ENCODE measurements at regions not wholly inside any gene's neighbourhood (a gene's known extent, or its start where the extent isn't known, plus 50 kb on each side); places are given as distances from the start of the nearest gene placed in this dataset.

GRCh38 chr5:155254399-155254798 is 240.8 kb downstream of the KIF4B start:
- no peaks in the 10 kb centered on the region for H4K20me1 ChIP-seq (replicated peaks; ENCODE audit: control insufficient read depth, insufficient read depth, low read length)
- ChIA-PET CTCF (ENCODE audit: low intra/inter-chr PET ratio) (no interaction called here), POLR2A (no interaction called here)
- H3K4me2 ChIP-seq (ENCODE audit: insufficient read depth, low read length), result no peak overlapping the region
- BruUV-seq (replicated peaks), result no TSS peak
- H3K9ac ChIP-seq (ENCODE audit: insufficient read depth in 1 of 2, low read depth in 2 of 2, low read length in 2 of 2), result no peak overlapping the region
- in situ Hi-C loops (cut with MboI) (no loop called here), intact Hi-C loops (cut with micrococcal nuclease) (no loop called here)
- DNase-seq (ENCODE audit: extremely low read depth in 1 of 4, low spot score in 3 of 4) (no peak), ATAC-seq (no peak), FAIRE-seq (no peak)
- no peaks in the 10 kb centered on the region for H3K79me2 ChIP-seq (ENCODE audit: control insufficient read depth, insufficient read depth, low read length)
- 0% methylated on average over 2 of the region's 2 CpGs for WGBS (ENCODE audit: insufficient coverage, low coverage, missing lambda C conversion rate)
- no peaks in the 10 kb centered on the region for H3K9me3 ChIP-seq (replicated peaks; ENCODE audit: control insufficient read depth, insufficient read depth, low read depth, low read length)
- no peak overlapping the region for H2AFZ ChIP-seq (ENCODE audit: low read depth, low read length)
- no peaks in the 10 kb centered on the region for H3K4me1 ChIP-seq (replicated peaks in 1 of 2; ENCODE audit: control insufficient read depth in 2 of 2, insufficient read depth in 2 of 2, low read length in 2 of 2)
- H3K27me3 ChIP-seq (ENCODE audit: control insufficient read depth in 2 of 2, insufficient read depth in 2 of 2, low read length in 2 of 2), result no peaks in the 10 kb centered on the region
- H3K9me1 ChIP-seq (ENCODE audit: control insufficient read depth, insufficient read depth, low read length), result no peaks in the 10 kb centered on the region
- no peak overlapping the region for H3K27ac ChIP-seq (ENCODE audit: extremely low read depth, low read depth, low read length)
- no peak for TF ChIP-seq ZNF436 (CRISPR knock-in tag; IDR thresholded peaks at IDR 0.05)
- no peak for TF ChIP-seq KLF16 (IDR thresholded peaks at IDR 0.05)
- TF ChIP-seq ZNF232 (CRISPR knock-in tag; IDR thresholded peaks at IDR 0.05), result no peak
- no peak for TF ChIP-seq SMARCA5 (IDR thresholded peaks at IDR 0.05)
- no peak for TF ChIP-seq BRCA1 (IDR thresholded peaks at IDR 0.05)
- no peak for TF ChIP-seq BRCA1 (CRISPR knock-in tag; IDR thresholded peaks at IDR 0.05)
- H3K4me3 ChIP-seq, result no peak overlapping the region
- no peaks in the 10 kb centered on the region for H3K36me3 ChIP-seq (ENCODE audit: control insufficient read depth, insufficient read depth, low read length)

- intact Hi-C loops (cut with micrococcal nuclease) (no loop called here), in situ Hi-C loops (cut with MboI) (no loop called here)
- Histone ChIP-seq H2AFZ (ENCODE audit: low read depth, low read length) (no peak overlapping the region), H3K9ac (ENCODE audit: insufficient read depth in 1 of 2, low read depth in 2 of 2, low read length in 2 of 2) (no peak overlapping the region), H3K36me3 (ENCODE audit: control insufficient read depth, insufficient read depth, low read length) (no peaks in the 10 kb centered on the region), H3K9me3 (replicated peaks; ENCODE audit: control insufficient read depth, insufficient read depth, low read depth, low read length) (no peaks in the 10 kb centered on the region), H3K79me2 (ENCODE audit: control insufficient read depth, insufficient read depth, low read length) (no peaks in the 10 kb centered on the region), H3K27ac (ENCODE audit: extremely low read depth, low read depth, low read length) (no peak overlapping the region), H3K4me3 (no peak overlapping the region), H4K20me1 (replicated peaks; ENCODE audit: control insufficient read depth, insufficient read depth, low read length) (no peaks in the 10 kb centered on the region), H3K4me1 (replicated peaks in 1 of 2; ENCODE audit: control insufficient read depth in 2 of 2, insufficient read depth in 2 of 2, low read length in 2 of 2) (no peaks in the 10 kb centered on the region), H3K27me3 (ENCODE audit: control insufficient read depth in 2 of 2, insufficient read depth in 2 of 2, low read length in 2 of 2) (no peaks in the 10 kb centered on the region), H3K9me1 (ENCODE audit: control insufficient read depth, insufficient read depth, low read length) (no peaks in the 10 kb centered on the region), H3K4me2 (ENCODE audit: insufficient read depth, low read length) (no peak overlapping the region)
- DNase-seq (ENCODE audit: extremely low read depth in 1 of 4, low spot score in 3 of 4), result no peak
- POLR2A ChIA-PET, result no interaction called here
- no peak for FAIRE-seq
- WGBS (ENCODE audit: insufficient coverage, low coverage, missing lambda C conversion rate), result 1% methylated on average over 6 of the region's 6 CpGs
- ATAC-seq, result no peak
- CTCF ChIA-PET (ENCODE audit: low intra/inter-chr PET ratio), result no interaction called here
- no TSS peak for BruUV-seq (replicated peaks)
- TF ChIP-seq, protein P1, sequence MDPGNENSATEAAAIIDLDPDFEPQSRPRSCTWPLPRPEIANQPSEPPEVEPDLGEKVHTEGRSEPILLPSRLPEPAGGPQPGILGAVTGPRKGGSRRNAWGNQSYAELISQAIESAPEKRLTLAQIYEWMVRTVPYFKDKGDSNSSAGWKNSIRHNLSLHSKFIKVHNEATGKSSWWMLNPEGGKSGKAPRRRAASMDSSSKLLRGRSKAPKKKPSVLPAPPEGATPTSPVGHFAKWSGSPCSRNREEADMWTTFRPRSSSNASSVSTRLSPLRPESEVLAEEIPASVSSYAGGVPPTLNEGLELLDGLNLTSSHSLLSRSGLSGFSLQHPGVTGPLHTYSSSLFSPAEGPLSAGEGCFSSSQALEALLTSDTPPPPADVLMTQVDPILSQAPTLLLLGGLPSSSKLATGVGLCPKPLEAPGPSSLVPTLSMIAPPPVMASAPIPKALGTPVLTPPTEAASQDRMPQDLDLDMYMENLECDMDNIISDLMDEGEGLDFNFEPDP (CRISPR knock-in tag; IDR thresholded peaks at IDR 0.05), result no peak
- no peak for TF ChIP-seq HLTF (IDR thresholded peaks at IDR 0.05)
- TF ChIP-seq NFXL1 (CRISPR knock-in tag; IDR thresholded peaks at IDR 0.05), result no peak
- no peak for TF ChIP-seq CHAMP1 (IDR thresholded peaks at IDR 0.05)
- no peak for TF ChIP-seq MIER1 (IDR thresholded peaks at IDR 0.05; ENCODE audit: low read depth)
- TF ChIP-seq BCLAF1 (IDR thresholded peaks at IDR 0.05; ENCODE audit: borderline replicate concordance in 1 of 2, control insufficient read depth in 1 of 2, low read depth in 2 of 2, low read length in 1 of 2), result no peak
Measured at GRCh38 chr5:155258161-155258560, 244.6 kb downstream of the KIF4B start.
